RWPE2 (cell line): ENCODE measurements at regions not wholly inside any gene's neighbourhood (a gene's known extent, or its start where the extent isn't known, plus 50 kb on each side); places are given as distances from the start of the nearest gene placed in this dataset.

Experiments
- ATAC-seq: fragments of 200-7000 bp; cut with Tn5 transposase; 3 replicates; pipeline ENCODE4 v1.9.1; 2021; ENCODE audit warnings: low read depth
- DNase-seq: peaks from one replicate; pipeline ENCODE4 v3.0.0-alpha.2; 2020; ENCODE audit warnings: low spot score
- H3K27ac ChIP-seq: fragments of 450-650 bp; 2 replicates; pipeline ENCODE4 v1.5.1; 2017; ENCODE audit warnings: mild to moderate bottlenecking; ENCODE audit not compliant: poor library complexity, severe bottlenecking
- H3K27me3 ChIP-seq: fragments of 250-450 bp; sonication (Bioruptor Pico); 2 replicates; pipeline ENCODE4 v1.5.1; 2021; ENCODE audit warnings: mild to moderate bottlenecking, moderate library complexity; ENCODE audit not compliant: insufficient read depth, poor library complexity, severe bottlenecking
- H3K36me3 ChIP-seq: fragments of 250-450 bp; sonication (Bioruptor Pico); 2 replicates; pipeline ENCODE4 v1.5.1; 2020; ENCODE audit warnings: low read depth, mild to moderate bottlenecking, moderate library complexity
- H3K4me1 ChIP-seq: fragments of 250-450 bp; sonication (Bioruptor Pico); 2 replicates; pipeline ENCODE4 v1.5.1; 2021; ENCODE audit warnings: mild to moderate bottlenecking, moderate library complexity; ENCODE audit not compliant: insufficient read depth, poor library complexity, severe bottlenecking
- H3K4me3 ChIP-seq: fragments of 250-450 bp; sonication (Bioruptor Pico); 2 replicates; pipeline ENCODE4 v1.5.1; 2021; ENCODE audit warnings: mild to moderate bottlenecking, moderate library complexity; ENCODE audit not compliant: severe bottlenecking
- H3K9me3 ChIP-seq: fragments of 250-450 bp; sonication (Bioruptor Pico); 2 replicates; pipeline ENCODE4 v1.5.1; 2021; ENCODE audit warnings: mild to moderate bottlenecking, moderate library complexity; ENCODE audit not compliant: severe bottlenecking
- TF ChIP-seq, protein P1 (sequence below): fragments of 450-650 bp; IDR thresholded peaks from one replicate; pipeline ENCODE4 v1.5.1; 2017; ENCODE audit warnings: mild to moderate bottlenecking, moderate library complexity; ENCODE audit not compliant: poor library complexity, severe bottlenecking

DNA sequence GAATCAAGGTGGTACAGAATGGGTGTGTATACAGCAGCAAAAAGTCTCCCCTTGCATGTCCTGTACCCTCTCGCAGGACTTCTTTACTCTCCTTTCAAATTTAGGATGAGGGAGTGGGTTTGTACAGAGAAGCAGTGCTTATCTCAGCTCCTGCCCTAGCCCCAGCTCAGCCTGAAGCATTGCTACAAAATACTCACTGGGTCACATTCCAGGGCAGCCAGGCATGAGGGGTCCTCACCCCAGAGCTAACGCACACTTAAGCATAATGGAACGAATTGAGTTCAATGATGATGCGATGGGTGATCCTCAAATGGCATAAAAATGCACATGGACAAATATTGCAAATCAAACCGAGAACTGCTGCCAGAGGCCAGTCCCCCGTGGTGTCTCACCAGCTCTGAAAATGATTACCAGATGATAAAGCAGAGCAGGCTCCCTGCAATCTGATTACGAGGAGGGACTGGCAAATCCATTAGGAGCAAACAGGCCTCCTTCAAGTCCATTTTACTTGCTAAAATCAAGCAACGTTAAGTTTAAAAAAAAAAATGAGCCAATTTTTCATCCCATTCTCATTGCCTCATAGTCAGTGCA lies 231.6 kb upstream of the TAS2R1 start:
- H3K36me3 ChIP-seq, result no peaks in the 10 kb centered on the region
- no peak overlapping the region for H3K4me3 ChIP-seq
- TF ChIP-seq, protein P1, sequence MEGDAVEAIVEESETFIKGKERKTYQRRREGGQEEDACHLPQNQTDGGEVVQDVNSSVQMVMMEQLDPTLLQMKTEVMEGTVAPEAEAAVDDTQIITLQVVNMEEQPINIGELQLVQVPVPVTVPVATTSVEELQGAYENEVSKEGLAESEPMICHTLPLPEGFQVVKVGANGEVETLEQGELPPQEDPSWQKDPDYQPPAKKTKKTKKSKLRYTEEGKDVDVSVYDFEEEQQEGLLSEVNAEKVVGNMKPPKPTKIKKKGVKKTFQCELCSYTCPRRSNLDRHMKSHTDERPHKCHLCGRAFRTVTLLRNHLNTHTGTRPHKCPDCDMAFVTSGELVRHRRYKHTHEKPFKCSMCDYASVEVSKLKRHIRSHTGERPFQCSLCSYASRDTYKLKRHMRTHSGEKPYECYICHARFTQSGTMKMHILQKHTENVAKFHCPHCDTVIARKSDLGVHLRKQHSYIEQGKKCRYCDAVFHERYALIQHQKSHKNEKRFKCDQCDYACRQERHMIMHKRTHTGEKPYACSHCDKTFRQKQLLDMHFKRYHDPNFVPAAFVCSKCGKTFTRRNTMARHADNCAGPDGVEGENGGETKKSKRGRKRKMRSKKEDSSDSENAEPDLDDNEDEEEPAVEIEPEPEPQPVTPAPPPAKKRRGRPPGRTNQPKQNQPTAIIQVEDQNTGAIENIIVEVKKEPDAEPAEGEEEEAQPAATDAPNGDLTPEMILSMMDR, result no peak
- H3K27me3 ChIP-seq, result no peaks in the 10 kb centered on the region
- no peak for DNase-seq
- no peak for ATAC-seq
- no peak overlapping the region for H3K27ac ChIP-seq
- H3K4me1 ChIP-seq, result no peaks in the 10 kb centered on the region
- H3K9me3 ChIP-seq, result peaks cover 13% of the 10 kb centered on the region

GRCh38 chr5:9859808-9860207 lies 229.7 kb upstream of the TAS2R1 start:
- TF ChIP-seq, protein P1, result no peak
- DNase-seq (no peak), ATAC-seq (no peak)
- H3K27ac ChIP-seq, result no peak overlapping the region
- no peaks in the 10 kb centered on the region for H3K4me1 ChIP-seq
- H3K36me3 ChIP-seq, result no peaks in the 10 kb centered on the region
- H3K4me3 ChIP-seq, result no peak overlapping the region
- H3K9me3 ChIP-seq, result no peaks in the 10 kb centered on the region
- no peaks in the 10 kb centered on the region for H3K27me3 ChIP-seq

- H3K4me1 ChIP-seq, result no peaks in the 10 kb centered on the region
- DNase-seq (no peak), ATAC-seq (no peak)
- no peaks in the 10 kb centered on the region for H3K9me3 ChIP-seq
- TF ChIP-seq, protein P1, result no peak
- H3K36me3 ChIP-seq, result no peaks in the 10 kb centered on the region
- no peak overlapping the region for H3K27ac ChIP-seq
- H3K4me3 ChIP-seq, result no peak overlapping the region
- no peaks in the 10 kb centered on the region for H3K27me3 ChIP-seq
Observed at GRCh38 chr5:9858043-9858442, 227.9 kb upstream of the TAS2R1 start.

DNA sequence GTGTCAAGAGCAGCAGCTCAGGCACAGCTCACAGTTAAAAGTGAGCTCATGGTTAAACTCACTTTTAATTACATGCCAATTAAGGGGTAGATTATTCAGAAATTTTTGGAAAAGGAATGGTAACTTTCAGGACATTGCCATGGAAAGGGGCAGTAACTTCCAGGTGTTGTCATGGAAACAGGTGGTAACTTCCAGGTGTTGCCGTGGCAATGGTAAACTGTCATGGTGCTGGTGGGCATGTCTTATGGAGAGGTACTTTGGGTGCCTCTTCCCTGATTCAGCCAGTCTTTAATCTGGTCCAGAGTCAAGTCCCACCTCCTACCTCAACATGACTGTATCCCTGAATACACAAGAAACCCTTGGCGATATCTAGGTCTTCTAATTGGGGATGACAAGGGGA lies 223.2 kb upstream of the TAS2R1 start:
- H3K36me3 ChIP-seq, result no peaks in the 10 kb centered on the region
- H3K27ac ChIP-seq, result no peak overlapping the region
- H3K4me1 ChIP-seq, result no peaks in the 10 kb centered on the region
- DNase-seq, result no peak
- no peak overlapping the region for H3K4me3 ChIP-seq
- no peaks in the 10 kb centered on the region for H3K27me3 ChIP-seq
- TF ChIP-seq, protein P1, result no peak
- no peak for ATAC-seq
- no peaks in the 10 kb centered on the region for H3K9me3 ChIP-seq

DNA sequence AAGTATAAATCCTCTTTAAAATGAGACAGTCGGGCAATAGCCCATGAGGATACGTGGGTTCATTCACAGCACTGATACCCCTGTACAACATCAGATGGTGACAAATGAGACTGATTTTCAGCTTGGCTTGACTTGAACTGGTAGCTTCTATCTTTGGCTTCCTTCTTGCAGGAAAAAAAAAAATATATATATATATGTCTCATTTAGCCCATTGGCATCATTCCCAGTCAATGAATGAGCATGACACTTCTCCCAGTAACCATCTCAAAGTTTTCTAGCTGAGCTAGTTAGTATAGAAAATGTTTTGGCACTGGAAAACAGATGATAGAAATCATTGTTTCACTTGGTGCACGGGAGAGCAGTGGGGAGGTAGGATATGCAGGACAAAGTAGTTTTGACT lies 222.5 kb upstream of the TAS2R1 start:
- Histone ChIP-seq H3K4me3 (no peak overlapping the region), H3K4me1 (no peaks in the 10 kb centered on the region), H3K27ac (no peak overlapping the region), H3K36me3 (no peaks in the 10 kb centered on the region), H3K9me3 (no peaks in the 10 kb centered on the region), H3K27me3 (peaks cover 6% of the 10 kb centered on the region)
- no peak for DNase-seq
- ATAC-seq, result no peak
- TF ChIP-seq, protein P1, result no peak
